GM12892 (cell line): ENCODE measurements at regions not wholly inside any gene's neighbourhood (a gene's known extent, or its start where the extent isn't known, plus 50 kb on each side); places are given as distances from the start of the nearest gene placed in this dataset.

Source experiments
- DNase-seq: peaks from one replicate; pipeline ENCODE4 v3.0.0; 2011; ENCODE audit not compliant: insufficient read length
- FAIRE-seq: peaks from 2 replicates; lab custom pipeline; 2011; peaks lifted over from hg19 to GRCh38; lab: Jason Lieb, UNC
- POLR2A ChIP-seq: IDR thresholded peaks from 2 replicates; pipeline ENCODE4 v1.6.1; 2011; ENCODE audit warnings: low read depth, low read length, control low read depth
- POLR2AphosphoS5 ChIP-seq: IDR thresholded peaks from 2 replicates; pipeline ENCODE4 v1.6.1; 2011; ENCODE audit warnings: low read depth, low read length, control low read depth
- TAF1 ChIP-seq: IDR thresholded peaks from 2 replicates; pipeline ENCODE4 v1.6.1; 2011; ENCODE audit warnings: low read depth, mild to moderate bottlenecking, control low read depth, low read length, borderline replicate concordance

GRCh38 chr14:98819132-98819866, 452.7 kb downstream of the BCL11B start:
- FAIRE-seq (no peak), DNase-seq (no peak)
- TF ChIP-seq TAF1 (no peak), POLR2A (no peak), POLR2AphosphoS5 (no peak)

- no peak for DNase-seq
- FAIRE-seq = no peak
- TF ChIP-seq POLR2AphosphoS5 = no peak
- no peak for TF ChIP-seq TAF1
- TF ChIP-seq POLR2A = no peak
Observed at GRCh38 chr14:98819867-98820206, 452.2 kb downstream of the BCL11B start.

- DNase-seq = no peak
- TF ChIP-seq POLR2A (no peak), POLR2AphosphoS5 (no peak), TAF1 (no peak)
- no peak for FAIRE-seq
Observed at GRCh38 chr14:98822917-98823316, 449.1 kb downstream of the BCL11B start.

- TF ChIP-seq TAF1 = no peak
- TF ChIP-seq POLR2A = no peak
- no peak for TF ChIP-seq POLR2AphosphoS5
- DNase-seq = no peak
- FAIRE-seq = no peak
Observed at GRCh38 chr14:98826618-98827017, 445.4 kb downstream of the BCL11B start.

- TF ChIP-seq TAF1 (no peak), POLR2AphosphoS5 (no peak), POLR2A (no peak)
- FAIRE-seq (no peak), DNase-seq (no peak)
Observed at GRCh38 chr14:98834119-98834518, 437.9 kb downstream of the BCL11B start.

- DNase-seq = no peak
- TF ChIP-seq TAF1 = no peak
- TF ChIP-seq POLR2A = no peak
- TF ChIP-seq POLR2AphosphoS5 = no peak
- FAIRE-seq = no peak
Observed at GRCh38 chr14:98835051-98835824, 436.8 kb downstream of the BCL11B start.

GRCh38 chr14:98835825-98836100, 436.2 kb downstream of the BCL11B start:
- FAIRE-seq (no peak), DNase-seq (no peak)
- TF ChIP-seq TAF1 (no peak), POLR2AphosphoS5 (no peak), POLR2A (no peak)

GRCh38 chr14:98840091-98840490, 431.9 kb downstream of the BCL11B start:
- no peak for FAIRE-seq
- TF ChIP-seq POLR2AphosphoS5 (no peak), TAF1 (no peak), POLR2A (no peak)

GRCh38 chr14:98840511-98840910, 431.5 kb downstream of the BCL11B start:
- FAIRE-seq (no peak), DNase-seq (no peak)
- TF ChIP-seq POLR2A (no peak), TAF1 (no peak), POLR2AphosphoS5 (no peak)

More at GRCh38 chr14:98840091-98840490, 431.9 kb downstream of the BCL11B start:
- DNase-seq = no peak

- FAIRE-seq (no peak), DNase-seq (no peak)
- TF ChIP-seq POLR2AphosphoS5 = no peak
- TF ChIP-seq POLR2A = no peak
- no peak for TF ChIP-seq TAF1
Observed at GRCh38 chr14:98844456-98844855, 427.5 kb downstream of the BCL11B start.

- FAIRE-seq (no peak), DNase-seq (no peak)
- TF ChIP-seq TAF1 (no peak), POLR2AphosphoS5 (no peak), POLR2A (no peak)
Observed at GRCh38 chr14:98847521-98848468, 424.2 kb downstream of the BCL11B start.
